Stimulated activated naive B cell treated with anti-CD40 and anti-IgM and Interleukin-4, amounts not matched to agents 10 μg/mL and 1 μg/mL and 100 μg/mL, for 72 hours (primary cell): ENCODE measurements at regions not wholly inside any gene's neighbourhood (a gene's known extent, or its start where the extent isn't known, plus 50 kb on each side); places are given as distances from the start of the nearest gene placed in this dataset.
"Not testable (repeated sequence)": the region's sequence is repeated elsewhere in the genome, so short reads cannot be mapped to it uniquely, and the experiment has no call there.

Experiments used
- ATAC-seq, 2 donors: fragments of 150-1000 bp; cut with Tn5 transposase; replicated peaks; 2 replicates each; pipeline ENCODE4 v1.10.0; 2021; ENCODE audit warnings: moderate library complexity in 1 of 2
- DNase-seq: peaks from one replicate; pipeline ENCODE4 v3.0.0; 2021
- H3K27ac Mint-ChIP-seq: one replicate; pipeline ENCODE4 v1.8.0; 2022; ENCODE audit warnings: mild to moderate bottlenecking, mixed read lengths
- H3K27me3 Mint-ChIP-seq, 2 donors: one replicate each; pipeline ENCODE4 v1.8.0; 2022; ENCODE audit warnings: mixed read lengths in 2 of 2
- H3K36me3 Mint-ChIP-seq, 2 donors: one replicate each; pipeline ENCODE4 v1.8.0; 2022; ENCODE audit warnings: mixed read lengths in 2 of 2, mild to moderate bottlenecking in 1 of 2
- H3K4me1 Mint-ChIP-seq, 2 donors: one replicate each; pipeline ENCODE4 v1.8.0; 2022; ENCODE audit warnings: mixed read lengths in 2 of 2, mild to moderate bottlenecking in 1 of 2
- H3K4me3 Mint-ChIP-seq, 2 donors: one replicate each; pipeline ENCODE4 v1.8.0; 2022; ENCODE audit warnings: mild to moderate bottlenecking in 2 of 2, mixed read lengths in 2 of 2, moderate library complexity in 1 of 2
- H3K9me3 Mint-ChIP-seq, 2 donors: one replicate each; pipeline ENCODE4 v1.8.0; 2022; ENCODE audit warnings: mixed read lengths in 2 of 2, mild to moderate bottlenecking in 1 of 2

DNA sequence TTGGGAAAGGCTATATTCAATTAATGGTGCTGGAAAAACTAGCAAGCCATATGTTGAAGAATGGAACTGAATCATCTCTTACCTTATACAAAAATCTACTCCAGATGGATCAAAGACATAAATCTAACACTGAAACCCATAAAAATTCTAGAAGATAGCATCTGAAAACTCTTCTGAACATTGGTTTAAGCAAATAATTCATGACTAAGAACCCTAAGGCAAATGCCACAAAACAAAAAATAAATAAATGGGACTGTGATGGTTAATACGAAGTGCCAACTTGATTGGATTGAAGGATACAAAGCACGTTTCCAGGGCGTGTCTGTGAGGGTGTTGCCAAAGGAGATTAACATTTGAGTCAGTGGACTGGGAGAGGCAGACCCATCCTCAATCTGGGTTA, 1130.0 kb downstream of the DNAJB9 start:
- Mint-ChIP-seq H3K4me1 (no peaks in the 10 kb centered on the region), H3K27ac (no peak overlapping the region), H3K4me3 (no peak overlapping the region), H3K9me3 (peaks cover 4 to 6% of the 10 kb centered on the region in 2 donors), H3K36me3 (no peaks in the 10 kb centered on the region), H3K27me3 (no peaks in the 10 kb centered on the region)
- no peak for ATAC-seq
- no peak for DNase-seq

DNA sequence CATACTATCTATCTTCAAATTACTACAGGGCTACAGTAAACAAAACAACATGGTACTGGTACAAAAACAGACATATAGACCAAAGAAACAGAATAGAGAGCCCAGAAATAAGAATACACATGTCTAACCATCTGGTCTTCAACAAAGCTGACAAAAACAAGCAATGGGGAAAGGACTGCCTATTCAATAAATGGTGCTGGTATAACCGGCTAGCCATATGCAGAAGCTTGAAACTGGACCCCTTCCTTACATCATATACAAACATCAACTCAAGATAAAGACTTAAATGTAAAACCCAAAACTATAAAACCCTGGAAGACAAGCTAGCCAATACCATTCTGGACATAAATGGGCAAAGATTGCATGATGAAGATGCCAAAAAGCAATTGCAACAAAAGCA, 1143.7 kb downstream of the DNAJB9 start:
- DNase-seq (no peak), ATAC-seq (no peak)
- no peaks in the 10 kb centered on the region for H3K36me3 Mint-ChIP-seq
- H3K4me1 Mint-ChIP-seq, result no peaks in the 10 kb centered on the region
- no peak overlapping the region for H3K4me3 Mint-ChIP-seq
- no peaks in the 10 kb centered on the region for H3K9me3 Mint-ChIP-seq
- no peak overlapping the region for H3K27ac Mint-ChIP-seq
- no peaks in the 10 kb centered on the region for H3K27me3 Mint-ChIP-seq

DNA sequence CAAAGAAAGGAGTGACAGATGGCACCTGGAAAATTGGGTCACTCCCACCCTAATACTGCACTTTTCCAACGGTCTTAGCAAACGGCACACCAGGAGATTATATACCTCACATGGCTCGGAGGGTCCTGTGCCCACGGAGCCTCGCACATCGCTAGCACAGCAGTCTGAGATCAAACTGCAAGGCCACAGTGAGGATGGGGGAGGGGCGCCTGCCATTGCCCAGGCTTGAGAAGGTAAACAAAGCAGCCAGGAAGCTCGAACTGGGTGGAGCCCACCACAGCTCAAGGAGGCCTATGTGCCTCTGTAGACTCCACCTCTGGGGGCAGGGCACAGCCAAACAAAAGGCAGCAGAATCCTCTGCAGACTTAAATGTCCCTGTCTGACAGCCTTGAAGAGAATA, 1149.7 kb downstream of the DNAJB9 start:
- H3K4me3 Mint-ChIP-seq, H3K4me1 Mint-ChIP-seq, H3K9me3 Mint-ChIP-seq, DNase-seq, H3K27me3 Mint-ChIP-seq, H3K27ac Mint-ChIP-seq, ATAC-seq, H3K36me3 Mint-ChIP-seq: not testable (repeated sequence)

DNA sequence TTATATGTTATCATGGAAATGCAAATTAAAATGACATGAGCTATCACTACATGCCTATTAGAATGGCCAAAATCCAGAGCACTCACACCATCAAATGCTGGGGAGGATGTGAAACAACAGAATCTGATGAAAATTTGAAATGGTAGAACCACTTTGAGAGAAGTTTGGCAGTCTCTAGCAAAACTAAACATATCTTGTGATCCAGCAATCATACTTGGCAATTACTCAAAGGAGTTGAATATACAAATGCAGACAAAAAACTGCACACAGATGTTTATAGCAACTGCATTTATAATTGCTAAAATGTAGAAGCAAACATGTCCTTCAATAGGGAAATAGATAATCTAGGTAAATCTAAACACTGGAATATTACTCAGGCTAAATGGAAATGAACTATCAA, 1164.9 kb downstream of the DNAJB9 start:
- Mint-ChIP-seq H3K27me3 (no peaks in the 10 kb centered on the region), H3K4me3 (no peak overlapping the region), H3K4me1 (no peaks in the 10 kb centered on the region), H3K9me3 (peaks cover 0 to 11% of the 10 kb centered on the region in 2 donors), H3K36me3 (no peaks in the 10 kb centered on the region), H3K27ac (no peak overlapping the region)
- ATAC-seq (no peak), DNase-seq (no peak)

DNA sequence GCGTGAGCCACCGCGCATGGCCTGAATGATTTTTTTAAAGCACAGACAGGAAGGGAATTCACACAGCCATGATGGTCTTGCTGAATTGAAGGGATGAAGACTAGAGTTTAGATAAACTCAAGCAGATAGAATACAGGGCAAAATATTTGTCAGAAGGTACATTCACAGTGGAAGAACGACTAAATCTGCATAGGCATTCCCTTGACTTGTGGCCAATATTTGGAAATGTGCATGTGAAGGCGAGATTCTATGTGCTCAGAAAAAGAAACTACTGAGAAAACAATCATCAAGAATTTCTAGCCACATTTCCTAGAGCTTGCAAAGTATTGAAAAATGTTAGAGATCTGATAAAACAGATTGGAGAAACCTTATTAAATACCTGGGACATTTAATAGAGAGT, 1166.2 kb downstream of the DNAJB9 start:
- Mint-ChIP-seq H3K36me3 (no peaks in the 10 kb centered on the region), H3K4me3 (no peak overlapping the region), H3K4me1 (no peaks in the 10 kb centered on the region), H3K27ac (no peak overlapping the region), H3K9me3 (peaks cover 0 to 11% of the 10 kb centered on the region in 2 donors), H3K27me3 (no peaks in the 10 kb centered on the region)
- ATAC-seq, result no peak
- no peak for DNase-seq

DNA sequence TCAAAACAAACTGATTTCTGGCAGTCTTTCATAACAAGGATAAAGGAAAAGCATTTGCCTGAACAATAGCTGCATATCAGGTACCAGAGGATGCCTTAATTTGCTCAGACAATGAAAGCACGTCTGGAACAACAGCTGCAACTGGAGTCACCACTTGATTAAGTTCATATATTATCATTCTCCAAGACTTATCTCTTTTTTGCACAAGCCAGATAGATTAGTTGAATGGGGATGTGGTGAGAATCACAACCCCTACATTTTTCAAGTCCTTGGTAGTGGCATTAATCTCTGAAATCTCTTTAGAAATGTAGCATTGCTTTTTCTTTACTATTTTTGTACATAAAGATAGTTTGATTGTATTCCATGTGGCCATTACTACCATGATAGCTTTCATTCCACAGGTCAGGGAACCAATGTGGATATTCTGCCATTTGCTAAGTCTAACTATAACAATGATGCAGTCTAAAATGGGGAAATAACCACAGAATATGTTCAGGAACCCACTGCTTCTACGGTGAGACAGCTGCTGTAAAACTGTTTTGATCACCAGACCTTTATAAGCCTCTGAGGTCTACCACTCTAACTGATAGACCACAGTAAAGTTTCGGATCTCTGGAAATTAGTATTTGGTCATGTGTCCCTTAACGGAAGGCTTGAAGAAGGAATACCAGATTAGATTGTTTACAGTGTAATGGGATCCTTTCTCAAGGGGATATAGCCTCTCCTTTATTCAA, 1176.2 kb downstream of the DNAJB9 start:
- H3K27me3 Mint-ChIP-seq, result no peaks in the 10 kb centered on the region
- ATAC-seq, result no peak
- H3K36me3 Mint-ChIP-seq, result no peaks in the 10 kb centered on the region
- no peak overlapping the region for H3K27ac Mint-ChIP-seq
- no peak for DNase-seq
- peaks cover 0 to 6% of the 10 kb centered on the region in 2 donors for H3K9me3 Mint-ChIP-seq
- H3K4me1 Mint-ChIP-seq, result no peaks in the 10 kb centered on the region
- no peak overlapping the region for H3K4me3 Mint-ChIP-seq

DNA sequence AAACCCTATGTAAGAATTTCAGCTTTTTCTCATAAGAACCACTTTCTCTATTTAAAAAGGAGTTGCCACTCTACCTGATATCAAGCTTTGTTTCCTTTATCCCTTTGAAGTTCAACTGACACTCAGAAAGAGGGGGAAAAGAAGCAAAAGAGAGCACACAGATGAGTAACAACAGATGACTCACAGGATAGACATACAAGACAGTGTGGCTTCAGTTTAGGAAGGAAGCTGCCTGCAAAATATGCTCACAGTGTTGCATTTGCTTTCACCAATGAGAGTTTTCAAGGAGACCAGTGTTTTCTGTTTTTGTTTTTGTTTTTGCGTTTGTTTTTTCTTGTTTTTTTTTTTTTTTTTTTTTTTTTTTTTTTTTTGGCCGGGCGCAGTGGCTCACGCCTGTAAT, 1181.6 kb downstream of the DNAJB9 start:
- Mint-ChIP-seq H3K36me3 (no peaks in the 10 kb centered on the region), H3K27me3 (no peaks in the 10 kb centered on the region), H3K4me1 (no peaks in the 10 kb centered on the region), H3K9me3 (peaks cover 2 to 4% of the 10 kb centered on the region in 2 donors), H3K4me3 (no peak overlapping the region), H3K27ac (no peak overlapping the region)
- ATAC-seq, result no peak
- no peak for DNase-seq

DNA sequence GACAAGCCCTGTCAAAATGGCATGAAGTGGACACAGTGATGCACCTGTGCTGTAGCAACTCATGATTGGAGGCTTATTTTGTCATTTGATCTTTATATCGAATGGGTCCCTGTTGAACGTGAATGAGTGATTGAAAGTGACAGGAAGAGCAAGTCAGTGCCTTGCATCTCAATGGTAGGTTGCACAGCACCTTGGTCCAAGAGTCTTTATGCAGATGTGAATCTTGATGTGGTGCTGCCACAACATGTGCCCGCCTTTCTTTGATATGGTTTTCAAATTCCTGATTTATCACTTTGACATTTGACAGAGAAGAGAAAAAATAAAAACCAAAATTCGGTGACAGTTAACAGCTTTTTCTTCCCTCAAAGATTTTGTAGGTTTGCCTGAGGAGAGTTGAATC, 1182.4 kb downstream of the DNAJB9 start:
- H3K27me3 Mint-ChIP-seq, result no peaks in the 10 kb centered on the region
- no peaks in the 10 kb centered on the region for H3K36me3 Mint-ChIP-seq
- H3K27ac Mint-ChIP-seq, result no peak overlapping the region
- peaks cover 3 to 4% of the 10 kb centered on the region in 2 donors for H3K9me3 Mint-ChIP-seq
- no peak for ATAC-seq
- H3K4me1 Mint-ChIP-seq, result no peaks in the 10 kb centered on the region
- no peak overlapping the region for H3K4me3 Mint-ChIP-seq
- DNase-seq, result no peak

DNA sequence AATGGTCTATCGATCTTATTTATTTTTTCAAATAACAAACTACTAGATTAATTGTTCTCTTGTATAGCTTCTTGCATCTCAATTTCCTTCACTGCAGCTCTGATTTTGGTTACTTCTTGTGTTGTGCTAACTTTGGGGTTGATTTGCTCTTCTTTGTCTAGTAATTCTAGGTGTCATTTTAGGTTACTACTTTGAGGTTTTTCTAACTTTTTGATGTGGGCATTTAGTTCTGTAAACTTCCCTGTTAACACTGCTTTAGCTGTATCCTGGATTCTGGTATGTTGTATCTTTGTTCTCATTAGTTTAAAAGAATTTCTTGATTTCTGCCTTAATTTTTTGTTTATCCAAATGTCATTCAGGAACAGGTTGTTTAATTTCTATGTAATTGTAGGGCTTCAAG, 1188.0 kb downstream of the DNAJB9 start:
- H3K27me3 Mint-ChIP-seq, result no peaks in the 10 kb centered on the region

DNA sequence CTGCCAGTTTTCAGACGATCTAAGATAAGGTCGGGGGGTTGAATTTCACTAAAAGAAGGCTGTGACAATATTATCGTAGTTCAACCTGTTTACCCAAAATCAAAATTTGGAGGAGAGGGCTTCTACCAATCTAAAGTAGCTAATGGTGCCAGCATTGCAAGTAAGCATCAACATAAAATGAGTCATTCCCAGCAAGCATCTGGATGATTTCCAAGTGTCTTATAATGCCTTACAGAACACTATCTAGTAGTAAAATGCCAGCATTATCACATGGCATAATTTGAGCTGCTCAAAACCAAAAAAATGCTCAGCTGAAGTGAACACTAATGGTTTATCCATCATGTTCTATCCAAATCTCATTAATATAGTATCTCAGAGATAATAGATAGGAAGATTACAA, 1193.9 kb downstream of the DNAJB9 start:
- H3K27ac Mint-ChIP-seq, result no peak overlapping the region
- DNase-seq, result no peak
- H3K4me1 Mint-ChIP-seq, result no peaks in the 10 kb centered on the region
- no peak overlapping the region for H3K4me3 Mint-ChIP-seq
- H3K27me3 Mint-ChIP-seq, result no peaks in the 10 kb centered on the region
- ATAC-seq, result no peak
- no peaks in the 10 kb centered on the region for H3K36me3 Mint-ChIP-seq
- H3K9me3 Mint-ChIP-seq, result peaks cover 3 to 5% of the 10 kb centered on the region in 2 donors

More for the DNA sequence above, 1188.0 kb downstream of the DNAJB9 start:
- Mint-ChIP-seq H3K36me3 (no peaks in the 10 kb centered on the region), H3K4me1 (no peaks in the 10 kb centered on the region), H3K4me3 (no peak overlapping the region), H3K27ac (no peak overlapping the region), H3K9me3 (peaks cover 5 to 8% of the 10 kb centered on the region in 2 donors)
- DNase-seq (no peak), ATAC-seq (no peak)

DNA sequence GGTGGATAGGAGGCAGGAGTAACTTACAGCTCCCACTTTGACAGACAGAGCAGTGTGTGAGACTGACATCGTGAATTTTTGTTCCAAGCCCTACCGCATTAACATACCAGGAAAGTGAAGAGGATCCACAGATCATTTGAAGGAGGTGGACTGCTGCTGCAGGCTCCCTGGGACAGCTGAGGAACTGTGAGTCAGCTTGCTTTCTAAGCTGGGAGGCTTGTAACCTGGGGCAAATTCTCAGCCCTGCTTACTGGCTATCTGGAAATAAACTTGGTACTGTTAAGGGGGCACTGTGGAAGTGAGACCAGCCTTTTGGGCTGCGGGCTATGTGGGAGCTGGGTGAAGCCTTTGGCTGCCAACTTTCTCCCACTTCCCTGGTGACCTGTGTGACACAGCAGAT, 1202.5 kb downstream of the DNAJB9 start:
- H3K36me3 Mint-ChIP-seq, result no peaks in the 10 kb centered on the region
- no peak for ATAC-seq
- no peak for DNase-seq
- H3K9me3 Mint-ChIP-seq, result peaks cover 4 to 5% of the 10 kb centered on the region in 2 donors
- no peak overlapping the region for H3K27ac Mint-ChIP-seq
- no peaks in the 10 kb centered on the region for H3K27me3 Mint-ChIP-seq
- no peaks in the 10 kb centered on the region for H3K4me1 Mint-ChIP-seq
- H3K4me3 Mint-ChIP-seq, result no peak overlapping the region

DNA sequence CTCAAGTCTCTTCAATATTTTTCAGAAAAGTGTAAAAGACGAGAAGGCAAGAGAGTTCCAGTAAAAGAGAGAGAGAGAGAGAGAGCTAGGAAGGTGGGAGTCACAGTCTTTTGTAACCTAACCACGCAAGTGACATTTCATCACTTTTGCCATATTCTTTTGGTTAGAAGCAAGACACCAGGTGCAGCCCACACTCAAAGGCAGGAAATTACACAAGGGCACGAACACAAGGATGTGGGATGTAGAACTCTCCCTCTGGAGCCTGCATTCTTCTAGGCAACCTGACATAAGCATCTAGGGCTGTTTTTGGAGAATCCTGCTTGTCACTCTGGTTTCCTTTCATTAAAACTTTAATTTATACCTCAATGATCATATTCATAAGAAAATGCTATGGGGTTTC, 1213.1 kb downstream of the DNAJB9 start:
- Mint-ChIP-seq H3K27me3 (no peaks in the 10 kb centered on the region), H3K27ac (no peak overlapping the region), H3K4me1 (no peaks in the 10 kb centered on the region), H3K36me3 (no peaks in the 10 kb centered on the region), H3K9me3 (peaks cover 0 to 3% of the 10 kb centered on the region in 2 donors), H3K4me3 (no peak overlapping the region)
- DNase-seq (no peak), ATAC-seq (no peak)

DNA sequence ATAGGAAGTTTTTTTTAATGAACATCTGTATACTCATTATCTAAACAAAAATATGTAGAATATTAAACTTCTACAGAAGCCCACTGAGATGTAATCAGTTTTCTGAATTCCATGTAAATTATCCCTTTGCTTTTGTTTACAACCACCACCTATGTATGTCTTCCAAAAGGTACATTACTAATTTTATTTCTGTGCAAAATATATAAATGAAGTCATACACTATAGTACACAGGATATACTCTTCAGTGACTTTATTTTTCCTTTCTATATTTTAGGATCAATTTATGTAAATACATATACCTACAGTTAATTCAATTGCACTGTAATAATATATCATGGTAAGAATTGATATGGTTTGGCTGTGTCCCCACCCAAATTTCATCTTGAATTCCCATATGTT, 1236.9 kb downstream of the DNAJB9 start:
- no peak overlapping the region for H3K27ac Mint-ChIP-seq
- H3K27me3 Mint-ChIP-seq, result no peaks in the 10 kb centered on the region
- no peak for ATAC-seq
- peaks cover 12 to 20% of the 10 kb centered on the region in 2 donors for H3K9me3 Mint-ChIP-seq
- H3K4me3 Mint-ChIP-seq, result no peak overlapping the region
- H3K36me3 Mint-ChIP-seq, result no peaks in the 10 kb centered on the region
- no peaks in the 10 kb centered on the region for H3K4me1 Mint-ChIP-seq
- DNase-seq, result no peak

DNA sequence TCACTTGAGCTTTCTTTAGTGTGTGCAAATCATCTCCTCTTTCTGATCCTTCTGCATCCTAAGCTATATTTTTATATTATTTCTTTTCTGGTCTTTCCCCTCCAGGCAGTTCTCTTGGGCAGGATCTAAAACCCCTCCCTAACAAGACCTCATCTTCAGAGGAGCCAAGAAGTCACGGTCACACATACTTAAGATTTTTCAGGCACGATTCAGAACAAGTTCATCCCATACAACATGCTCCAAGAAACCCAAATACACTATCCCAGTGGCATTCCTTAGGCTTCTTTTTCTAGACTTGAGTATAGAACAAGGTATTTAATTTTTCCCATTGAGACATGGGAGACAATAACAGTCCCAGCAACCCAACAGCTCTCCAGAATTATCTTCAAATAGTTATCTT, 1251.5 kb downstream of the DNAJB9 start:
- Mint-ChIP-seq H3K9me3 (peaks cover 8 to 11% of the 10 kb centered on the region in 2 donors), H3K27me3 (no peaks in the 10 kb centered on the region), H3K27ac (no peak overlapping the region), H3K4me3 (no peak overlapping the region), H3K4me1 (no peaks in the 10 kb centered on the region), H3K36me3 (no peaks in the 10 kb centered on the region)
- DNase-seq (no peak), ATAC-seq (no peak)

DNA sequence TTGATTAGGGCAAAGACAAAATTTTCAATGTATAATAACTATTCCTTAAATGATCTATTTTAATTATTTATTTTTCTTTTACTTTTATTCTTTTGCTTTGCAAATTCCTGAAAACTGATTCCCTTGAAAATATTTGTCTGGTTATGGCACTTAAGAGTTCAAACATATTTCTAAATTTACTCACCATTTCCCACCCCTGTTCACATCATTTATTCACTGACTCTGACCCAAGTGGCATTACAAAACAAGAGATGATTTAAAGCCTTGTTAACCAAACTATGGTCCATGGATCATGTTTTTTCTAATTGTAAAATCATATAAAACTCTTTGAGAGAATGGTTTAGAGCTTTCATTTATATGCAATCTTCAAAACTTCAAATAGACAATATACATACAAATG, 1256.1 kb upstream of the LRRN3 start:
- H3K27ac Mint-ChIP-seq, result no peak overlapping the region
- H3K4me1 Mint-ChIP-seq, result no peaks in the 10 kb centered on the region
- DNase-seq (no peak), ATAC-seq (no peak)
- no peaks in the 10 kb centered on the region for H3K9me3 Mint-ChIP-seq
- no peaks in the 10 kb centered on the region for H3K27me3 Mint-ChIP-seq
- H3K36me3 Mint-ChIP-seq, result no peaks in the 10 kb centered on the region
- no peak overlapping the region for H3K4me3 Mint-ChIP-seq

DNA sequence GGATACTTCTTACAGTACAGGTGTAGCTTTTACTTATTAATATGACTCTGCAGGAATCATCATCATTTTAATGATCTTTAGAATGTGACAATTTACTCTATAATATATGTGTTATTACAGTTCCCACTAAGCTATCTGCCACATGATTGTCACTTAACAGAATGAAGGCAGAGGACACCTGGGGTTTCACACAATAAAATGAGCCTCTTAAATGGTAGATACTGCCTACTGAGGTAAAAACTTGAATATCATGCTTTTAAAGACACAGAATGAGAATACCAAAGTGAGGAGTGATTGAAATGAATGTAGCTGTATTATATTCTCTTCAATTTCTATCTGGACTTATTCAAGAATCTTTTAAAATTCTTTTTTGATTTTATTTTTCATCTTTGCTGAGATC, 1255.3 kb upstream of the LRRN3 start:
- H3K27me3 Mint-ChIP-seq, result no peaks in the 10 kb centered on the region
- no peaks in the 10 kb centered on the region for H3K36me3 Mint-ChIP-seq
- ATAC-seq (no peak), DNase-seq (no peak)
- H3K9me3 Mint-ChIP-seq, result no peaks in the 10 kb centered on the region
- H3K27ac Mint-ChIP-seq, result no peak overlapping the region
- H3K4me1 Mint-ChIP-seq, result no peaks in the 10 kb centered on the region
- no peak overlapping the region for H3K4me3 Mint-ChIP-seq
